ENCODE measurements at regions not wholly inside any gene's neighbourhood (a gene's known extent, or its start where the extent isn't known, plus 50 kb on each side); places are given as distances from the start of the nearest gene placed in this dataset.

GRCh38 chrX:10083809-10084208, 73.0 kb upstream of the CLCN4 start:
- no peak for DNase-seq (ENCODE audit: low spot score)

GRCh38 chrX:10085223-10085622, 71.6 kb upstream of the CLCN4 start:
- no peak for DNase-seq (ENCODE audit: low spot score)

DNA sequence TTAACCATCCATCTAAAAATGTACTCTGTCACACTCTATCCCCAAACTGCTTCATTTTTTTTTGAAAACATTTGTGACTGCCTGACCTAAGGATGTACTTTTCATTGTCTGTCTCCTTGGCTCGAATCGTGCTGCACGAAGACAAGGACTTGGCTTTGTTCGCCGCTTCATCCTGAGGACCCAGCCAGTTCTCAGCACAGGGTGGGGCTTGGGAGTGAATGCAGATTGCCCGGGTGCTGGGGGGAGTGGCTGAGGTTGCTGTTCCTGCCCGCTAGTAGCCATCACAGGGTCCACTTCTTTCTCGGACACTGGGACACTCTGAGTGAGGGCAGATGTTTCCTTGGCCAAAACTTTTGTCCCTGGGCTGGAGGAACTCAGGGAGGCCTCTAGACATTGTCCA, 70.1 kb upstream of the CLCN4 start:
- DNase-seq (ENCODE audit: low spot score) = no peak

DNA sequence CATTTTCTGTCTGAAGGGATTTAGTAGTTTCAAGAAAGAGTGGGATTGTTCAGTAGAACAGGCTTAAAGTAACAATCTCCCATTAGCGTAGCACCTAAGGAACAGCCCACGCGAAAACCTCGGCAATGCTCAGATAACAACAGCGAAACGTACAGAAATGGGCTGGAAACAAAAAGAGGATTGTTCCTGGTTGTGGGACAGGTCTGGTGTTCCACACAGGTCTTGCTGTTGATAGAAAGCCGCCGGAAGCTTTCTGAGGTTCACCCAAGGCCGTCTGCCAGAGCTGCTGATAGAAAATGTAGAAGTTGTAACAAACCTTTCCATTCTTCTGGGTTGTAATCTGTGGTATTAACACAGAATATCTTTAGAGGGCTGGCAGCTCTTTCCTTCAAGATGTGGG, 69.4 kb upstream of the CLCN4 start:
- DNase-seq (ENCODE audit: low spot score) = no peak

- DNase-seq (ENCODE audit: low spot score) = peak; percentile 43
These were observed 67.4 kb upstream of the CLCN4 start for GRCh38 chrX:10089378-10089795.

DNA sequence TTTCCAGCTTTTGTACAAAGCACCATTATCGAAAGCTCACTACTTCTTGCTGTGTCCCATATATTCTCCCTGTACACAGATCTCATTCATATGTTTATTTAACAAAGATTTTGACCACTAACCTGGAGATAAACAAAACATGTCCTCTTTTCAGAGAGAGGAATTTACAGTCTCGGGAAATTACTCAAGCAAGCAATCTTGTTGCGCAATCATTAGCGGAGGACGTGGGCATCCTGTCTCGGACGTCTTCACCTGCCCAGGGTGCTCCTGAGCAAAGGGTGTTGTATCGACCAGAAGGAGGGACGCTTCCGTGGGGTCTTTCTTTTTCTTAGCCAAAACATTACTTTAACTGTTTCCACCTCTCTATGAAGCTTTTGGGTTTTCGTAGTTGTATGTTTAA, 66.5 kb upstream of the CLCN4 start:
- DNase-seq (ENCODE audit: low spot score) = no peak

GRCh38 chrX:10095246-10095645, 61.5 kb upstream of the CLCN4 start:
- DNase-seq (ENCODE audit: low spot score) = no peak

GRCh38 chrX:10095698-10096432, 60.9 kb upstream of the CLCN4 start:
- DNase-seq (ENCODE audit: low spot score) = no peak

DNA sequence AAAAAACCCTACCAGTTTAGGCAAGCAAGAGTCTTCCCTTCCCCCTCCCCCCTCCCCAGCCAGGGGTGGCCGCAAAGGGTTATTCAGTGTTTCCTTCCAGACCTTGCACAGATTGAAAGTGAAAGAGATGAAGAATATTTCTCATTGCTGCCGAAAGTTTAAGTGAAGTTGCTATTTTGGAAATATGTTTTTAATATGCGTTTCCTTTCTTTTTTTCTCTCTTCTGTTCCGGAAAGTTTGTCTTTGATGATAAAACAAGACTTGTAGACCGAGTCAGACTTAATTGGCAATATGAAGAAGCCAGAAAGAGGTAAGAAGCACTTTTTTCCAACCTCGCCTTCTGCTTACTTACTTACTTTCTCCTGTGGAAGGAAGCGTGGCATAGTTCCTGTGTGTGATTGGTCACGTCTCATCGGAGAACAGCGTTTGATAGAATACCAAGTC, 58.5 kb upstream of the CLCN4 start:
- DNase-seq (ENCODE audit: low spot score) = no peak

DNA sequence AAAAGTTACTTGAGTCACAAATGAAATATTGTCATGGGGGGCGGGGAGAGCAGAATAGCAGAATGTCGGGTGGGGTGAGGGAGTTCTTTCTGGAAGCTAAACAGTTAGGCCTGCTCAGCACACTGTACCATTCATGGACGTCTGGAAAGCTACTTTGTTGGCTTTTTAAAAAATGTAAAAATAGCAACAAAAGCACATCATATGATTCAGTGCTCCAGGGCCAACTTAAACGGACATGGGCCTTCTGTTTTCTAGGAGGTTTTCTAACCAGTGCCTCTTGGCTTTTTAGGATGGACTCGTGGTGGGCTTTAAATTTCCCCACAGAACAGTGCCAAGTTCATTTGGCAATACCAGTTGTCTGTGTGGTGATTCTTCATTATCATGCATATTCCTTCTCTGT, 57.4 kb upstream of the CLCN4 start:
- DNase-seq (ENCODE audit: low spot score) = no peak

DNA sequence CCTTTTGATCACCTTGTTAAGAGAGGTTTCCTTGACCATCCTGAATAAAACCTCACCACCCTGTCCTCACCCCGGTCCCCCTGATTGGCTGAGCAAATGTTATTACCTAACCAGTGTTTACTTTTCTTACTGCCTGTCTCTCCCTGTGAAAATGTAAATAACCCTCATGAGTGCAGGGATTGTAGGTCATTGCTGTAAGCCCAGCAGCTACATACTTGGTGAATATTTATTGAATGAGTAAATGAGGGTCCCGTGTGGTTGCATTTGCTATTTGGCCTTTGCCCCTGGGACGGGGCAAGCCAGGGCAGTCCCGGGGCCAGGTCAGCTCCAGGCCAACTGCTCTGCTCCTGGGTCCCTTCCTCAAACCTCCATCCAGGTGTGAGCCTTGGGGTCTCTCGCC, 55.5 kb upstream of the CLCN4 start:
- DNase-seq (ENCODE audit: low spot score) = no peak

DNA sequence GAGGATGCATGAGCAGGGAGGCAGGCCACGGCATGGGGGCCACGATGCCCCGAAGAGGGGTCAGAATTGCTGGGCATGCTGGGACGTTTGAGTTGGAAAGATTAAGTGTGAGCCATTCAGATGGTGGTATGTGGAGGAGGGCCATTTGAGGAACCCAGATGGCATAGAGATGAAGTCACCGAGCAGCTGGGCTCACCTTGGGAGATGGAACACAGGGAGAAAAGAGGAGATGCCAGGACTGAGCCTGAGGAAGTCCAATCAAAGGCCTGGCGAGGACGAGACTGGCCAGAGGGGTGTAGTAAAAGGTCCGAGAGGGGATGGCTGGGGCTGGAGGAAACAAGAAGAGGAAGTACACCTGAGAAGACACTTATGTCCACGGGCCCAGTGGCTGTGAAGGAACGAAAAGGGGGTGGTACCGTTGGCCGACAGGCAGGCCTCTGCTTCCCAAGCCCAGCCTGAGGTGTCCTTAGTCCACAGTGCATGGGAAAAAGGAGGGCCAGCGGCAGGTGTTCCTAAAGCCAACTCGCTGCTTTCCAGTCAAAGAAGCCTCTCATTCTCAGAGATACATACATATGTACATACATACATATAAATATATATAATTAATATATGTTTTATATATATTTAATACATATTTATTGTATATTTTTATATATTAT, 54.6 kb upstream of the CLCN4 start:
- no peak for DNase-seq (ENCODE audit: low spot score)

DNA sequence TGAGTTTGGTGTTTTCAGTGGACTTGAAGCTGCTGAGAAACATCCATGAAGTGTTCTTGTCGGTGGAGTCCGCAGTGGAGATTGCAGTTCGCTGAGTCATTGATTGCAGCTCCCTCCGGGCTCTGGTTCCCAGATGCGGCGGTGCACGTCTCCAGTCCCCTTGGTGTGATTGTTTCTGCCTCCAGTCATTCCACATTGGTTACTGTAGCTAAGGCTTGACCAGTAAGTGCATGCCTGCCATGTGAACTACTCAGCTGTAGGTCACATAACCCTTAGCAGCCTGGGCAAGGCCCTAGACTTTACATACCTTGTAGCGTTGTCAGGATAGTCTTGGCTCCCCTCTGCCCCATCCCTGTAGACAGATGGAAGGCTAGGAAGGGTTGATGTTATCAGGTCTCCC, 53.8 kb upstream of the CLCN4 start:
- no peak for DNase-seq (ENCODE audit: low spot score)

- no peak for DNase-seq (ENCODE audit: low spot score)
These were observed 51.7 kb upstream of the CLCN4 start for GRCh38 chrX:10104958-10105658.

- DNase-seq (ENCODE audit: low spot score) = no peak
These were observed 50.0 kb upstream of the CLCN4 start for GRCh38 chrX:10106806-10107205.
